ENCODE measurements at regions not wholly inside any gene's neighbourhood (a gene's known extent, or its start where the extent isn't known, plus 50 kb on each side); places are given as distances from the start of the nearest gene placed in this dataset.

DNA sequence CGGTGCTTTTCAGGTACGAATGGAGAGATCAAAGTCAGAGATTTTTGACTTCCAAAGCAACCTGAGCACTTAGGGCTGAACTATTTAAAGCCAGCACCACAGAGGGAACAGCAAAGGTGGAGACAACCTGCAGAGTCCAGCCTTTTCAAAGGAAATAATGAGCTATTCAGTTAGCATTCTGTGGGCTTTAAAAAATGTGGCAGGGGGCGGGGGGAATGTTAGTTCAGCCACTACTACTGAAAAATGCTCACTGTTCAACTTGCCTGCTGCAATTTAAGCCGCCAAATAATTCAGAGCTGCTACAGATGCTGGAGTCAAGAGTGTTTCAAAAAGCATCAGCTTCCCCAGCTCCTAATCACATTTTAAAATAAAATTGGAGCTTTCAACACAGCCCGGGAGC, 473.3 kb upstream of the PLXNA2 start:
- TF ChIP-seq EP300 (IDR thresholded peaks at IDR 0.05) (no peak), POLR2A (IDR thresholded peaks at IDR 0.05) (no peak), POLR2AphosphoS5 (IDR thresholded peaks at IDR 0.05) (no peak)
- TF ChIP-seq, protein P1, sequence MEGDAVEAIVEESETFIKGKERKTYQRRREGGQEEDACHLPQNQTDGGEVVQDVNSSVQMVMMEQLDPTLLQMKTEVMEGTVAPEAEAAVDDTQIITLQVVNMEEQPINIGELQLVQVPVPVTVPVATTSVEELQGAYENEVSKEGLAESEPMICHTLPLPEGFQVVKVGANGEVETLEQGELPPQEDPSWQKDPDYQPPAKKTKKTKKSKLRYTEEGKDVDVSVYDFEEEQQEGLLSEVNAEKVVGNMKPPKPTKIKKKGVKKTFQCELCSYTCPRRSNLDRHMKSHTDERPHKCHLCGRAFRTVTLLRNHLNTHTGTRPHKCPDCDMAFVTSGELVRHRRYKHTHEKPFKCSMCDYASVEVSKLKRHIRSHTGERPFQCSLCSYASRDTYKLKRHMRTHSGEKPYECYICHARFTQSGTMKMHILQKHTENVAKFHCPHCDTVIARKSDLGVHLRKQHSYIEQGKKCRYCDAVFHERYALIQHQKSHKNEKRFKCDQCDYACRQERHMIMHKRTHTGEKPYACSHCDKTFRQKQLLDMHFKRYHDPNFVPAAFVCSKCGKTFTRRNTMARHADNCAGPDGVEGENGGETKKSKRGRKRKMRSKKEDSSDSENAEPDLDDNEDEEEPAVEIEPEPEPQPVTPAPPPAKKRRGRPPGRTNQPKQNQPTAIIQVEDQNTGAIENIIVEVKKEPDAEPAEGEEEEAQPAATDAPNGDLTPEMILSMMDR (IDR thresholded peaks at IDR 0.05): no peak

Measured in sigmoid colon (tissue), 4 donors.